ENCODE measurements at regions not wholly inside any gene's neighbourhood (a gene's known extent, or its start where the extent isn't known, plus 50 kb on each side); places are given as distances from the start of the nearest gene placed in this dataset.
"Not testable (repeated sequence)": the region's sequence is repeated elsewhere in the genome, so short reads cannot be mapped to it uniquely, and the experiment has no call there.

DNA sequence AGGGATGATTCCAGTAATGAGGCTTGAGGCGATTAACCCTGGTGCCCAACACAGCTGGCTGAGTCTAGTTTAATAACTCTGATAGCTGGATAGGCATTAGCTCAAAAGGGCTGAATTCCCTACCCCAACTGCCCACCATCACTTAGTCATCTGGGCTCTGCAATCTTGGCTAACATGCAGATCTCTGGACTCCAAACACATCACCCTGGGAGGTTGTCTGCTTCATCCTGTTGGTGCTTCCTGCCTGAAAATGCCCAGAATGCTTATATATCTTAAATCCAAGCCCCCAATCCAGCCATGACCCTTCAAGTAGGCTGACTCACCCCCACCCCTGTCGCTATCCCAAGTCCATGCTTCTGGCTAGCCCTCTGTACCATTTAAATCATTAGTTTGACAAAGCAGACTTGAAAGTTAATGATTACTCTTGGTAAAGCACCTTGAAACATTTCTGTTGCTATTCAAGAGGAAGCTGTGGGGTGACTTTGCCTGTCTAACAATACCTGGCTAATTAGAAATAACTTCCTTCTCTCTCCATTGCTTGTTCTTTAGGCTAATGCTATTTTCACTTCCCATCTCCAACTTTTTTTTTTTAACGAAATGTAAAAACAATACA is 107.0 kb upstream of the RORA start:
- no peak overlapping the region for H3K27ac ChIP-seq
- no peaks in the 10 kb centered on the region for H3K36me3 ChIP-seq
- H3K27me3 ChIP-seq = no peaks in the 10 kb centered on the region
- H3K4me1 ChIP-seq = no peaks in the 10 kb centered on the region
- no peak overlapping the region for H3K4me3 ChIP-seq
- intact Hi-C loops (cut with DNase I) = no loop called here
- H3K9ac ChIP-seq (ENCODE audit: low read depth in 2 of 2, low read length in 2 of 2) = no peak overlapping the region
- no peaks in the 10 kb centered on the region for H3K9me3 ChIP-seq
- no peak for DNase-seq
- TF ChIP-seq, protein P1, sequence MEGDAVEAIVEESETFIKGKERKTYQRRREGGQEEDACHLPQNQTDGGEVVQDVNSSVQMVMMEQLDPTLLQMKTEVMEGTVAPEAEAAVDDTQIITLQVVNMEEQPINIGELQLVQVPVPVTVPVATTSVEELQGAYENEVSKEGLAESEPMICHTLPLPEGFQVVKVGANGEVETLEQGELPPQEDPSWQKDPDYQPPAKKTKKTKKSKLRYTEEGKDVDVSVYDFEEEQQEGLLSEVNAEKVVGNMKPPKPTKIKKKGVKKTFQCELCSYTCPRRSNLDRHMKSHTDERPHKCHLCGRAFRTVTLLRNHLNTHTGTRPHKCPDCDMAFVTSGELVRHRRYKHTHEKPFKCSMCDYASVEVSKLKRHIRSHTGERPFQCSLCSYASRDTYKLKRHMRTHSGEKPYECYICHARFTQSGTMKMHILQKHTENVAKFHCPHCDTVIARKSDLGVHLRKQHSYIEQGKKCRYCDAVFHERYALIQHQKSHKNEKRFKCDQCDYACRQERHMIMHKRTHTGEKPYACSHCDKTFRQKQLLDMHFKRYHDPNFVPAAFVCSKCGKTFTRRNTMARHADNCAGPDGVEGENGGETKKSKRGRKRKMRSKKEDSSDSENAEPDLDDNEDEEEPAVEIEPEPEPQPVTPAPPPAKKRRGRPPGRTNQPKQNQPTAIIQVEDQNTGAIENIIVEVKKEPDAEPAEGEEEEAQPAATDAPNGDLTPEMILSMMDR (IDR thresholded peaks at IDR 0.05) = no peak

DNA sequence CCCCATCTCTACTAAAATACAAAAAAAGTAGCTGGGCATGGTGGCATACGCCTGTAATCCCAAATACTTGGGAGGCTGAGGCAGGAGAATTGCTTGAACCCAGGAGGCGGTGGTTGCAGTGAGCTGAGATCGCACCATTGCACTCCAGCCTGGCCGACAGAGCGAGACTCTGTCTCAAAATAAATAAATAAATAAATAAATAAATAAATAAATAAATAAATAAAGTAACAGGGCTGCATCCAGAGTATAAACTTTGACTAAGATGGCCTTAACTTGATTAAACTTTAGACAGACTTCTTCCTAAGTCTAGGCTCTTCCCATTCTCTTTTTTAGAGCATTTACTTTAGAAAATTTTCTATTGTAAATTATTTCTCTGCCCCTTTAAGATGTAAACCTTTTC is 105.6 kb upstream of the RORA start:
- H3K9me3 ChIP-seq; H3K27me3 ChIP-seq; intact Hi-C loops (cut with DNase I): not testable (repeated sequence)

DNA sequence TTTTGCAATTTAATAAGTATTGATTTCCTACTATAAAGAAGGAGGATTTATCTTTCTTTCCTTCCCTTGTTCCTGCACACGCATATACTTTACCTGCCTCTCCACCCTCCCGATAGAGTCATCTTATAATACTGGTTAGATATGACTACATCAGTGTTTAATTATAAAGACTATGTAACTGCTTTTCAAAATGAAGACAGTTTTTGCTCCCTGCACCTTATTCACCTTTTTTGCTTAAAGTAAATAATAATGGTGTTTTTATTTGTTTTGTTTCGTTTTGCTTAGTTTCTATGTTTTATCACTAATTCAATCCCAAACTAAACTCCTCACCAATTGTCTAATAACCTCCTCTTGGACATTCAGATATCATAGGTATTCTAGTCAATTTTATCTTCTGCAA is 101.9 kb upstream of the RORA start:
- Histone ChIP-seq H3K9me3 (no peaks in the 10 kb centered on the region), H3K27ac (no peak overlapping the region), H3K4me1 (no peaks in the 10 kb centered on the region), H3K4me3 (no peak overlapping the region), H3K9ac (ENCODE audit: low read depth in 2 of 2, low read length in 2 of 2) (no peak overlapping the region), H3K27me3 (no peaks in the 10 kb centered on the region), H3K36me3 (no peaks in the 10 kb centered on the region)
- TF ChIP-seq, protein P1 (IDR thresholded peaks at IDR 0.05) = no peak
- no peak for DNase-seq
- intact Hi-C loops (cut with DNase I) = no loop called here

More for the DNA sequence above, 105.6 kb upstream of the RORA start:
- H3K4me3 ChIP-seq; DNase-seq; H3K36me3 ChIP-seq; H3K4me1 ChIP-seq; H3K27ac ChIP-seq; H3K9ac ChIP-seq (ENCODE audit: low read depth in 2 of 2, low read length in 2 of 2): not testable (repeated sequence)

DNA sequence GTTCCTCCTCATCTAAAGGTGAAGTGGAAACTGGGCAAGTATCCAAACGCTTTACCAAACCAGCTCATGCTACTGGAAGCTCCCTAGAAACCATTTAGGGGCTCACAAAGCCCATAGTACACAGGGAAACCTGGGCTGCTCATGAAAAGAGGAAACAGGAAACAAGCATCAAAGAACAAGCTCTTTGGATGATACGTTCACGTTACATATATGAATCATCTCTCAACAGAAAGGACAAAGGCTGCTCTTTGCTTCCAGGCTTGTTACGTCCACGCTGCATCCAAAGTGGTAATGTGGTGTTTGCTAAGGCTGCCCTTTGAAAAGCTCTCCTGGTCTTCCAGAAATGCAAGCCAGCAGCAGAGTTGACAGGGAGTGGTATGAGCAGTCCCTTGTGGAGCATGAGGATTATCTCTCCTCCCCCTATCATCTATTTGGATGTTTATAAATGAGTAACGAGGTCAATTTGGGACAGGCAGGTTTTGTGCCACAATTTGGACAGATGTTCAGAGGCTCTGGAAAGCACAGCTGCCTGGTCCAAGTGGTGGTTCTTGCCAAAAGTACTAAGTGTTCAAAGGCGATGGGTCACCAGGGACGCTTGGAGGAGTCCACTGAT is 98.0 kb upstream of the RORA start:
- intact Hi-C loops (cut with DNase I) = no loop called here
- TF ChIP-seq, protein P1 (IDR thresholded peaks at IDR 0.05) = no peak
- H3K27ac ChIP-seq = no peak overlapping the region
- H3K9me3 ChIP-seq = no peaks in the 10 kb centered on the region
- H3K4me1 ChIP-seq = no peaks in the 10 kb centered on the region
- H3K4me3 ChIP-seq = no peak overlapping the region
- no peak overlapping the region for H3K9ac ChIP-seq (ENCODE audit: low read depth in 2 of 2, low read length in 2 of 2)
- DNase-seq = no peak
- no peaks in the 10 kb centered on the region for H3K27me3 ChIP-seq
- H3K36me3 ChIP-seq = no peaks in the 10 kb centered on the region

DNA sequence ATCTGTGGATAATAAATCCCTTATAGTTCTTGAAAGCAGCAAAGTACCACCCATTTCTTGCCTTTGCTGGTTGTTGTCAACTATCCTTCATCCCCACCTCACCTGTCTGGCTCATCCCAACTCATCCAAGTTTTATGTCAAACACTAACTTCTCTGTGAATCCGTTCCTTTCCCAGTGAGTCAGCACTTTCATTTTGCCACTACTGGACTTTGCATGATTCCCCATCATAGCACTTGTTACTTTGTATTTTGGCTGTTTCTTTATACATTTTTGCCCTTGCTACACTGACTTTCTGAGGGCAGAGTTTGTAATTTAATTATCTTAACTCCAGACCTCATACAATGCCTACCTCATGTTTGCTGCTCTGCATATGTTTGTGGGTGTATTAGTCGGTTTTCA is 90.8 kb upstream of the RORA start:
- H3K27me3 ChIP-seq = no peaks in the 10 kb centered on the region
- no peaks in the 10 kb centered on the region for H3K9me3 ChIP-seq
- TF ChIP-seq, protein P1 (IDR thresholded peaks at IDR 0.05) = no peak
- no peak overlapping the region for H3K4me3 ChIP-seq
- intact Hi-C loops (cut with DNase I) = no loop called here
- no peak for DNase-seq
- H3K4me1 ChIP-seq = no peaks in the 10 kb centered on the region
- no peaks in the 10 kb centered on the region for H3K36me3 ChIP-seq
- H3K9ac ChIP-seq (ENCODE audit: low read depth in 2 of 2, low read length in 2 of 2) = no peak overlapping the region
- H3K27ac ChIP-seq = no peak overlapping the region

DNA sequence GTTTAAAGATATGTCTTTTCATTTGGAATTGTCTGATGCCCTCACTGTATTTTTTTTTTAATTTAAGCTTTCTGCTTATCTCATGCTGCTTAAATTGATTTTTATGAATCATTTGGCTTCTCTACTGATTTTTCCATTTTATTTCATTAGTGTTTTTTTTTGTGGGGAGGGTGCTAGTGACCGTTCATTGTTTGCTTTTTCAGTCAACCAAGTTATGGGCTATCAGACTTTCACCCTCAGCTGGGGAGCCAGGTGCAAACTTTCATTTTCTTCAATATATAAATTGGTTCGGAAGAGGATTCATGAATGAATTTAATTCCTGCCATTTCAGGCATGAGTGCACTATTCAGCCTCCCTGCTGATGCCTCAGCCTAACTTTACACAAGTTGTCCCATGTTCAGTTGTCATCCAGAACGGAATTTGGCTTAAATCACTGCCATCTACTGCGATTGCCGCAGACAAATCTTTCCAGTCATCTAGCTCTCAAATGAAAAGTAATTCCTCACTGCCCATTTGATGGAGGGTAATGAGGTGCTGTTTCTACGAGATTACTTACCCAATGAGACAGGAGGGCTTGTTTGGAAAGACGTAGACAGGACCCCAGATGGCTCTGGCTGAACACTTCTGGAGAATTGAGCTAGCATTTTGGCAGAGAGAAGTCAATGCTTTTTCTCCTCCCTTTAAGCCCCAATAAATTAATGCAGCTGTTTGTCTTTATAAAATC is 89.9 kb upstream of the RORA start:
- Histone ChIP-seq H3K27ac (no peak overlapping the region), H3K4me1 (no peaks in the 10 kb centered on the region), H3K9me3 (no peaks in the 10 kb centered on the region), H3K4me3 (no peak overlapping the region), H3K27me3 (no peaks in the 10 kb centered on the region), H3K36me3 (no peaks in the 10 kb centered on the region), H3K9ac (ENCODE audit: low read depth in 2 of 2, low read length in 2 of 2) (no peak overlapping the region)
- DNase-seq = no peak
- intact Hi-C loops (cut with DNase I) = no loop called here
- TF ChIP-seq, protein P1 (IDR thresholded peaks at IDR 0.05) = no peak
